ENCODE measurements at regions not wholly inside any gene's neighbourhood (a gene's known extent, or its start where the extent isn't known, plus 50 kb on each side); places are given as distances from the start of the nearest gene placed in this dataset.

- TF ChIP-seq CTCF (conservative IDR thresholded peaks at IDR 0.05; ENCODE audit: low read length) (peak; percentile 61), EZH2phosphoT487 (IDR thresholded peaks at IDR 0.05; ENCODE audit: borderline replicate concordance, low read depth, low read length) (no peak)
These were observed 150.5 kb downstream of the CYP26A1 start for GRCh38 chr10:93224005-93224779.

Measured in OCI-LY7 (cell line).